ENCODE measurements at regions not wholly inside any gene's neighbourhood (a gene's known extent, or its start where the extent isn't known, plus 50 kb on each side); places are given as distances from the start of the nearest gene placed in this dataset.
"Not testable (repeated sequence)": the region's sequence is repeated elsewhere in the genome, so short reads cannot be mapped to it uniquely, and the experiment has no call there.

- no peak for DNase-seq
These were observed 220.5 kb downstream of the BAMBI start for GRCh38 chr10:28897617-28898464.

GRCh38 chr10:28902215-28902614 is 224.9 kb downstream of the BAMBI start:
- no peak for DNase-seq

GRCh38 chr10:28903063-28903462 is 225.7 kb downstream of the BAMBI start:
- no peak for DNase-seq

- no peak for DNase-seq
These were observed 226.4 kb downstream of the BAMBI start for GRCh38 chr10:28903736-28904135.

GRCh38 chr10:28905371-28905770 is 228.1 kb downstream of the BAMBI start:
- DNase-seq = no peak

GRCh38 chr10:28906011-28906411 is 228.7 kb downstream of the BAMBI start:
- no peak for DNase-seq

GRCh38 chr10:28906415-28906814 is 229.1 kb downstream of the BAMBI start:
- DNase-seq = peak; percentile 6

- DNase-seq = peak; percentile 21
These were observed 229.6 kb downstream of the BAMBI start for GRCh38 chr10:28906934-28907333.

GRCh38 chr10:28909875-28910274 is 232.6 kb downstream of the BAMBI start:
- DNase-seq = no peak

GRCh38 chr10:28910956-28911355 is 233.6 kb downstream of the BAMBI start:
- peak; percentile 5 for DNase-seq

GRCh38 chr10:28911511-28911910 is 234.2 kb downstream of the BAMBI start:
- DNase-seq = not testable (repeated sequence)

GRCh38 chr10:28912017-28912783 is 234.9 kb downstream of the BAMBI start:
- DNase-seq = no peak

GRCh38 chr10:28913436-28914237 is 236.3 kb downstream of the BAMBI start:
- DNase-seq = no peak

GRCh38 chr10:28914701-28915100 is 237.4 kb downstream of the BAMBI start:
- no peak for DNase-seq

- no peak for DNase-seq
These were observed 238.8 kb downstream of the BAMBI start for GRCh38 chr10:28915989-28916588.

- DNase-seq = no peak
These were observed 242.8 kb downstream of the BAMBI start for GRCh38 chr10:28920091-28920490.

- no peak for DNase-seq
These were observed 244.8 kb downstream of the BAMBI start for GRCh38 chr10:28922127-28922526.

- no peak for DNase-seq
These were observed 245.5 kb downstream of the BAMBI start for GRCh38 chr10:28922861-28923260.

GRCh38 chr10:28924717-28925116 is 247.4 kb downstream of the BAMBI start:
- no peak for DNase-seq

GRCh38 chr10:28925121-28925663 is 247.9 kb downstream of the BAMBI start:
- DNase-seq = no peak

- DNase-seq = no peak
These were observed 249.6 kb downstream of the BAMBI start for GRCh38 chr10:28926932-28927331.

GRCh38 chr10:28928484-28928883 is 251.2 kb downstream of the BAMBI start:
- no peak for DNase-seq

GRCh38 chr10:28929942-28930341 is 252.6 kb downstream of the BAMBI start:
- DNase-seq = no peak
